Neural cell (in vitro differentiated cells): ENCODE measurements at regions not wholly inside any gene's neighbourhood (a gene's known extent, or its start where the extent isn't known, plus 50 kb on each side); places are given as distances from the start of the nearest gene placed in this dataset.

Experiments used
- EP300 ChIP-seq: fragments of 450-650 bp; conservative IDR thresholded peaks from 2 replicates; pipeline ENCODE4 v1.6.1; 2014; ENCODE audit warnings: antibody characterized with exemption, mild to moderate bottlenecking, moderate library complexity; ENCODE audit not compliant: poor library complexity, severe bottlenecking
- EZH2 ChIP-seq: fragments of 200-600, 300-800 bp; shearing (Covaris generic), sonication (generic); IDR thresholded peaks from 2 replicates; pipeline ENCODE4 v1.6.1; 2014; ENCODE audit warnings: antibody characterized with exemption, low read length, borderline replicate concordance, mild to moderate bottlenecking; ENCODE audit not compliant: insufficient read depth, poor library complexity, severe bottlenecking
- MXI1 ChIP-seq: fragments of 450-650 bp; conservative IDR thresholded peaks from 2 replicates; pipeline ENCODE4 v1.6.1; 2014; ENCODE audit warnings: antibody characterized with exemption, mild to moderate bottlenecking; ENCODE audit not compliant: poor library complexity, severe bottlenecking
- POLR2AphosphoS5 ChIP-seq: IDR thresholded peaks from 2 replicates; pipeline ENCODE4 v1.6.1; 2012
- RAD21 ChIP-seq: fragments of 450-650 bp; conservative IDR thresholded peaks from 2 replicates; pipeline ENCODE4 v1.6.1; 2014; ENCODE audit warnings: antibody characterized with exemption, mild to moderate bottlenecking, moderate library complexity
- TAF1 ChIP-seq: IDR thresholded peaks from 2 replicates; pipeline ENCODE4 v1.6.1; 2012; ENCODE audit warnings: low read depth
- TF ChIP-seq, protein P1 (sequence below): fragments of 450-650 bp; IDR thresholded peaks from 2 replicates; pipeline ENCODE4 v1.5.1; 2014; ENCODE audit warnings: antibody characterized with exemption, mild to moderate bottlenecking, moderate library complexity; ENCODE audit not compliant: poor library complexity, severe bottlenecking
- TF ChIP-seq, protein P2 (sequence below): IDR thresholded peaks from 2 replicates; pipeline ENCODE4 v1.6.1; 2012; ENCODE audit warnings: borderline replicate concordance

DNA sequence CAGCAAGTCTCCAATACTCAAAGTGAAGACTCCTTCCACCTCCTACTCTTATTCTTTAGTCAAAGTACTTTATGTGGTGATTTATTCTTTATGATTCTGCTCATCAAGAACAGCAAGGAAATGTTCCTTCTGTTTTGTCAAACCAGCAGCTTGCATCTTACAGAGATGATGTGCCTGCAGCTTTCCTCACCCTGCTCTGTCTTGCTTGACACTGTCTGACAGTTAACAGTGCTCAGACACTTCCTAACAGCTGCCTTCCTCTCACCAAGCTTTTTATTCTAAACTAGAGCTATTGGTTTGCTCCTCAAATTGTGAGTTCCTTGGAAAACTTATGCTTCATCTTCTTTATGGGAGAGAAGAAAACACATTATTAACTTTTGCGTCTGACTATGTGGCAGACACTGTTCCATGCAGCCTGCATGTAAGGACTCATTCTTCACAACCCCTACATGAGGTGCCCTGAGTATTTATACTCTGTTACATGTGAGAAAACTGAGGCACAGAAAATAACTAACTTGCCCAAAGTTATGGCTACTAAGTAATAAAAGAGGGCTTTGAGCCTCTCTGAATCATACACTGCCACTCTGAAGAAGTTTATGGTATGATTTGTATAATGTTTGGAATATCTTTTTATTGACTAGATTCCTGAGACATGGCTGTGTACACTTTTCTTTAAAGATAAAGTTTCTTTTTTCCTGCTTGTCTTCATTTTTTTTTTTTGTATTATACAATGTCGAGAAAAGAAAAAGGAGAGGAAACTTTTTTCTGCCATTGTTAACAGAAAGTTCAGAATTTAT, 723.3 kb upstream of the DDX18 start:
- TF ChIP-seq TAF1 = no peak
- no peak for TF ChIP-seq RAD21
- TF ChIP-seq EZH2 = no peak
- TF ChIP-seq, protein P1, sequence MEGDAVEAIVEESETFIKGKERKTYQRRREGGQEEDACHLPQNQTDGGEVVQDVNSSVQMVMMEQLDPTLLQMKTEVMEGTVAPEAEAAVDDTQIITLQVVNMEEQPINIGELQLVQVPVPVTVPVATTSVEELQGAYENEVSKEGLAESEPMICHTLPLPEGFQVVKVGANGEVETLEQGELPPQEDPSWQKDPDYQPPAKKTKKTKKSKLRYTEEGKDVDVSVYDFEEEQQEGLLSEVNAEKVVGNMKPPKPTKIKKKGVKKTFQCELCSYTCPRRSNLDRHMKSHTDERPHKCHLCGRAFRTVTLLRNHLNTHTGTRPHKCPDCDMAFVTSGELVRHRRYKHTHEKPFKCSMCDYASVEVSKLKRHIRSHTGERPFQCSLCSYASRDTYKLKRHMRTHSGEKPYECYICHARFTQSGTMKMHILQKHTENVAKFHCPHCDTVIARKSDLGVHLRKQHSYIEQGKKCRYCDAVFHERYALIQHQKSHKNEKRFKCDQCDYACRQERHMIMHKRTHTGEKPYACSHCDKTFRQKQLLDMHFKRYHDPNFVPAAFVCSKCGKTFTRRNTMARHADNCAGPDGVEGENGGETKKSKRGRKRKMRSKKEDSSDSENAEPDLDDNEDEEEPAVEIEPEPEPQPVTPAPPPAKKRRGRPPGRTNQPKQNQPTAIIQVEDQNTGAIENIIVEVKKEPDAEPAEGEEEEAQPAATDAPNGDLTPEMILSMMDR = no peak
- no peak for TF ChIP-seq POLR2AphosphoS5
- TF ChIP-seq, protein P2, sequence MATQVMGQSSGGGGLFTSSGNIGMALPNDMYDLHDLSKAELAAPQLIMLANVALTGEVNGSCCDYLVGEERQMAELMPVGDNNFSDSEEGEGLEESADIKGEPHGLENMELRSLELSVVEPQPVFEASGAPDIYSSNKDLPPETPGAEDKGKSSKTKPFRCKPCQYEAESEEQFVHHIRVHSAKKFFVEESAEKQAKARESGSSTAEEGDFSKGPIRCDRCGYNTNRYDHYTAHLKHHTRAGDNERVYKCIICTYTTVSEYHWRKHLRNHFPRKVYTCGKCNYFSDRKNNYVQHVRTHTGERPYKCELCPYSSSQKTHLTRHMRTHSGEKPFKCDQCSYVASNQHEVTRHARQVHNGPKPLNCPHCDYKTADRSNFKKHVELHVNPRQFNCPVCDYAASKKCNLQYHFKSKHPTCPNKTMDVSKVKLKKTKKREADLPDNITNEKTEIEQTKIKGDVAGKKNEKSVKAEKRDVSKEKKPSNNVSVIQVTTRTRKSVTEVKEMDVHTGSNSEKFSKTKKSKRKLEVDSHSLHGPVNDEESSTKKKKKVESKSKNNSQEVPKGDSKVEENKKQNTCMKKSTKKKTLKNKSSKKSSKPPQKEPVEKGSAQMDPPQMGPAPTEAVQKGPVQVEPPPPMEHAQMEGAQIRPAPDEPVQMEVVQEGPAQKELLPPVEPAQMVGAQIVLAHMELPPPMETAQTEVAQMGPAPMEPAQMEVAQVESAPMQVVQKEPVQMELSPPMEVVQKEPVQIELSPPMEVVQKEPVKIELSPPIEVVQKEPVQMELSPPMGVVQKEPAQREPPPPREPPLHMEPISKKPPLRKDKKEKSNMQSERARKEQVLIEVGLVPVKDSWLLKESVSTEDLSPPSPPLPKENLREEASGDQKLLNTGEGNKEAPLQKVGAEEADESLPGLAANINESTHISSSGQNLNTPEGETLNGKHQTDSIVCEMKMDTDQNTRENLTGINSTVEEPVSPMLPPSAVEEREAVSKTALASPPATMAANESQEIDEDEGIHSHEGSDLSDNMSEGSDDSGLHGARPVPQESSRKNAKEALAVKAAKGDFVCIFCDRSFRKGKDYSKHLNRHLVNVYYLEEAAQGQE = no peak
- peak; percentile 18 for TF ChIP-seq EP300
- no peak for TF ChIP-seq MXI1
